GM20000 (cell line): ENCODE measurements at regions not wholly inside any gene's neighbourhood (a gene's known extent, or its start where the extent isn't known, plus 50 kb on each side); places are given as distances from the start of the nearest gene placed in this dataset.

Source experiments
- DNase-seq: peaks from one replicate; pipeline ENCODE4 v3.0.0; 2012; ENCODE audit warnings: low spot score
- CTCF ChIP-seq: IDR thresholded peaks from 2 replicates; pipeline ENCODE4 v1.5.1; 2012; ENCODE audit warnings: mild to moderate bottlenecking, control low read depth; ENCODE audit errors: extremely low read depth, missing control alignments

- no peak for TF ChIP-seq CTCF
- DNase-seq = no peak
Measured at GRCh38 chr14:51188566-51189185, 51.4 kb upstream of the TMX1 start.

- no peak for TF ChIP-seq CTCF
- DNase-seq = no peak
Measured at GRCh38 chr14:51189600-51190376, 50.3 kb upstream of the TMX1 start.
